GM21423 (cell line): ENCODE measurements at regions not wholly inside any gene's neighbourhood (a gene's known extent, or its start where the extent isn't known, plus 50 kb on each side); places are given as distances from the start of the nearest gene placed in this dataset.

Experiments used
- ATAC-seq: cut with Tn5 transposase; IDR thresholded peaks from one replicate; pipeline ENCODE4 v1.9.1; 2021; ENCODE audit warnings: mild to moderate bottlenecking, moderate library complexity; ENCODE audit not compliant: unreplicated experiment

- no peak for ATAC-seq
These were observed 50.5 kb downstream of the RGS12 start for GRCh38 chr4:3343358-3343757.

DNA sequence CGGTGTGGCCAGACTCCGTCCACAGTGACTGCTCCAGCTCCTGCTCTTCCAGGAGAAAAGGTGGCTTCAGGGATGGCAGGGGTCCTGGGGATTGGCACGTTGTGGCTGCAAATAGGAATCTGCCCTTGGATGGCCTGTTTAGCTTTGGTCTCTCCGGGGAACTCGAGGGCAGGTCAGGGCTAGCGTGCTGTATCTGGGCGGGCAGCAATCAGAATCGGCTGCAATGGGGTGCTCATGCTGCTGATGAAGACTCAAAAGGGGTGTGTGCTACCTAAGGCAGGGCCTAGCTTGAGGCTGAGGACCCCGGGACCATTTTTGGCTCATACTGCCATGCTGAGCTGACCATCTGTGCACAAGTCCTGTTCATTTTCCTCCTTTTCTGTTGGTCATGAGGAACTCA lies 51.3 kb downstream of the RGS12 start:
- ATAC-seq = no peak

- no peak for ATAC-seq
These were observed 51.8 kb downstream of the RGS12 start for GRCh38 chr4:3344596-3344995.

- no peak for ATAC-seq
These were observed 52.6 kb downstream of the RGS12 start for GRCh38 chr4:3345384-3345783.

DNA sequence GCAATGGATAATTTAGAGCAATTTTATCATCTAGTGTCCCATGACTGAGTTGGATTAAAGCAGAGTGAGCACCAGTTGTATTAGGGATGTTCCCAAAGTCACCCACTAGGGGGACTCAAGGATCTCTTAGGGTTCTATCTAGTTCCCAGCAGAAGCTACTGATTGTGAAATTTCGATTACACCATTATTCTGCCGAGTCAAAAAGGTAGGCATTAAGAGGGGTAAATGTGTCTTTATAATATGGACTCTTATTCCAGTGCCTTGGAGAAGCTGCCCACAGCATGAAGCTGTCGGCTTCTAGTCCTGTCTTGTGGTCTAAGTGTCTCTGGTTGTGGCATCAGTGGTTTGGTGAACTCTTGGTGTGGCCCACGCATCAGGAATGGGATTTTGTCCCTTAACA lies 53.3 kb downstream of the RGS12 start:
- no peak for ATAC-seq

DNA sequence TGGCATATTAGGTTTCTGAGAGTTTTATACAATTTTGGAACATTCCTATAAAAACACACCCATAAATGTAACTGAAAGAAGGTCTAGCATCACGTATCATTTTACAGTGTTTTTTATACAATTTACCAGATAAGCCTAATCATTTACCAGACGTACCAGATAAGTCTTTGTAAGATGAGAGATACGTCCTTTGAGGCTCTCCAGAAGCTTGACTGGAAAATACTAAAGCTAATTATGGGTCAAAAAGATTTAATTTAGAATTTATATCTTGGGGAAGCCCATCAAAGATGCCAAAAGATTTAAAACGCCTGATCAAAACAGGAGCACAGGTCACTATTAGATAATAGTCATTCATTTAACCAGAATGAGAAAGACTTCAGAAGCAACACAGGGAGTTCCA lies 55.0 kb downstream of the RGS12 start:
- ATAC-seq = no peak

DNA sequence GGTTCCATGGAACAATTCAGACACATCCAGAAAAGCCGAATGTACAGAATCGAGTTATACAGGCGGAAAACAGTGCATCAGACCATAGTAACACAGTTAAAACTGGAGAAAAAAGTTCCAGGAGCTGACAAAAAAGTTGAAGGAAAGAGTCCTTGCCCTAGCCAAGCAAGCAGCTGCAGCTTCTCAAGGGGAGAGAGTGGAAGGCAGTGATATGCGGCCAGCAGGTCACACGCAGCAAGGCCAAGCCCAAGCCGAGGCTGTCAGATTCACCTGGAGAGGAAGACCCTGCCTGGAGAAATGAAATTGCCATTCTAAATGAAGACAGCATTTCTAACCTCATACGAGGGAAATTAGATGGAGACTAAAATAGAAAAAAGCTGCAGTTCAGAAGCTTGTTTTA lies 55.8 kb downstream of the RGS12 start:
- no peak for ATAC-seq

- ATAC-seq = no peak
These were observed 56.3 kb downstream of the RGS12 start for GRCh38 chr4:3349116-3349515.

- no peak for ATAC-seq
These were observed 59.2 kb downstream of the RGS12 start for GRCh38 chr4:3351997-3352396.

DNA sequence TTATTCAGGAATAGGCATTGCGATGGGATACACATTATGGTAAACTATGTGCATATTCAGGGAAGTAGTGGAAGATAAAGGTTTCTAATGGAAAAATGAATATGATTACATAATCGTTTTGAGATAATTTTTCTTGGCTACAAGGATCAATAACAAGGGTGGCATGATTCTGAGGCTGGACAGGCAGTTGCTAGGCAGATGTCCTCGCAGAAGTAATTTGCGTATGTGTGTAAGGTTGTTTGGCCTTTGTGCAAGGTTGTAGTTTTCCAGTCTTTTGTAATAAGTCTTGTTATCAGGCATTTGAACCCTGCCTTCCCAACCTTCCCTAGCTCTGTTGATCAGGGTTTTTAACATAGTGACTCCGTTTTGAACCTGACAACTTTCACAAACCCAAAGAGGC lies 59.7 kb downstream of the RGS12 start:
- no peak for ATAC-seq

DNA sequence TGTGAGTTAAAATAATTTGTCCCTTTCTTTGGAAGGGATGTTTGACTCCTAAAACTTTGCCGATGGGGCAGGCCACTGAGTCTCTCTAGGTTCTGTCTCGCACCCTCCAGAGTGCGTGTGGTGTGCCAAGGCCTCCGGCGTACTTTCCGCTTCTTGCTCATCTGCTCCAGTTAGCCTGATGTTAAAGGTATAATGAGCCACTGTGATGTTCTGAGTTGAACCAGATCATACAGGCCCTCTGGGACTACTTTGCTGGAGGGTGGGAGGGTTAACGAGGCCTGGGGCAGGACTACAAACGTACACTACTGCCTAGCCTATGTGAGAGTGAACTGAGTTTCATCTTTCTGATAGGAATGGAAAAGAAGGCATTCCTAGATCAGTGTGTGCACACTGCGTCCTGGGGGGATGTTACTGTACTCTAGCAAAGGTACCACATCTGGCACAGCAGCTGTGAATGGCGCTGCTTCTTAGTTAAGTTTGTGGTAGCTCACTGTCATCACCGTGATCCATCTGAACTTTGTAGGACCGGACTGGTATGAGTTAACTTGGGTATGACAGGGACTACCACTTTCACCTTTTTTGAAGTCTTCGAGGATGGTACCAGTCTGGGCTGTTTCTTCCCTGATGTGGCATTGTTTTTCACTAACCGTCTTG lies 60.2 kb downstream of the RGS12 start:
- ATAC-seq = no peak

- ATAC-seq = no peak
These were observed 61.1 kb downstream of the RGS12 start for GRCh38 chr4:3353752-3354454.

GRCh38 chr4:3354455-3354811 lies 61.6 kb downstream of the RGS12 start:
- no peak for ATAC-seq

- peak; percentile 95 for ATAC-seq
These were observed 62.5 kb downstream of the RGS12 start for GRCh38 chr4:3355266-3355748.

DNA sequence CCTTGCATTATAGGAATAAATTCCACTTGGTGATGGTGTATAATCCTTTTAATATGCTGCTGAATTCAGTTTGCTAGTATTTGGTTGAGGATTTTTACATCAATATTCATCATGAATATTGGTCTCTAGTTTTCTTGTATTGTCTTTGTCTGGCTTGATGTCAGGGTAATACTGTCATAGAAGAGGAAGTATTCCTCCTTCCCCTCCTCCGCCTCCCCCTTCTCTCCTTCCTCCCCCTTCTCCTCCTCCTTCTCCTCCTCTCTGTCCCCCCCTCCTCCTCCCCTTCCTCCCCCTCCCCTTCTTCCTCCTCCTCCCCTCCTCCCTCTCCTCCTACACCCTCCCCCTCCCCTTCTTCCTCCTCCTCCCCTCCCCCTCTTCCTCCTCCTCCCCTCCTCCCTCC lies 65.8 kb downstream of the RGS12 start:
- no peak for ATAC-seq

DNA sequence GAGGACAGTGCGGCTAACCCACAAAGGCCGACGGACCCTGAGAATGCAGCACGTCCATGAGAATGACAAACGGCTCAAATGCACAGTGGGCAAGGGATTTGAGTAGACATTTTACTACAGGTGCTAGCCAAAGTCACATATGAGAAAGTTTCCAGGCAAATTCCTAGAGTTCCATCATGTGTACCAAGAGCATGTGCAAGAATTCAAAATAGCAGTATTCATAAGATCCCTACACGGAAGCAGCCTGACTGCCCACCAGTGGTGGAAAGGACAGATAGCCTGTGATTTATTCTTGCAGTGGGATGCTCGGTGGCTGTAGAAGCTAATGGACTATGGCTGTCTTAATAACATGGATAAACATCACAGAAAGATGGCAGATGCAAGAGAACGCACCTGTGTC lies 68.0 kb downstream of the RGS12 start:
- no peak for ATAC-seq

DNA sequence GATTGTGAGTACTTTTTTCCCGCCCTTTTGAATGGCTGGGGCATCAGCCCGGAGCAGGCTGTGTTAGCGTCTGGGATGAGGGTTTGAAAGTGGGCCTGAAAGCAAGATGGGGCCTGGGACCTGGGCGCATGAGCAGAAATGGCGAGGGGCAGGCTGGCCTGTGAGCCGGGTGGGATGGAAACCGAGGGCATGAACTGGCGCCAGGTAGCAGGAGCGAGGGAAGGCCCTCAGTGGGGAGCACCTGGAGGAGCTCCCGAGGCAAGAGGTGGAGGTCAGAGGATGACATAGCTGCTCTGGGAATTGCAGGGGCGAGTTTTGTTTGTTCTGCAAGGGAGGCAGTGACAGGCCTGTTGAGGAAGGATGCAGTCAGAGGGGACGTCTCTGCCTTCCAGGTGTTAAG lies 68.6 kb downstream of the RGS12 start:
- no peak for ATAC-seq

- no peak for ATAC-seq
These were observed 69.1 kb downstream of the RGS12 start for GRCh38 chr4:3361896-3362295.

DNA sequence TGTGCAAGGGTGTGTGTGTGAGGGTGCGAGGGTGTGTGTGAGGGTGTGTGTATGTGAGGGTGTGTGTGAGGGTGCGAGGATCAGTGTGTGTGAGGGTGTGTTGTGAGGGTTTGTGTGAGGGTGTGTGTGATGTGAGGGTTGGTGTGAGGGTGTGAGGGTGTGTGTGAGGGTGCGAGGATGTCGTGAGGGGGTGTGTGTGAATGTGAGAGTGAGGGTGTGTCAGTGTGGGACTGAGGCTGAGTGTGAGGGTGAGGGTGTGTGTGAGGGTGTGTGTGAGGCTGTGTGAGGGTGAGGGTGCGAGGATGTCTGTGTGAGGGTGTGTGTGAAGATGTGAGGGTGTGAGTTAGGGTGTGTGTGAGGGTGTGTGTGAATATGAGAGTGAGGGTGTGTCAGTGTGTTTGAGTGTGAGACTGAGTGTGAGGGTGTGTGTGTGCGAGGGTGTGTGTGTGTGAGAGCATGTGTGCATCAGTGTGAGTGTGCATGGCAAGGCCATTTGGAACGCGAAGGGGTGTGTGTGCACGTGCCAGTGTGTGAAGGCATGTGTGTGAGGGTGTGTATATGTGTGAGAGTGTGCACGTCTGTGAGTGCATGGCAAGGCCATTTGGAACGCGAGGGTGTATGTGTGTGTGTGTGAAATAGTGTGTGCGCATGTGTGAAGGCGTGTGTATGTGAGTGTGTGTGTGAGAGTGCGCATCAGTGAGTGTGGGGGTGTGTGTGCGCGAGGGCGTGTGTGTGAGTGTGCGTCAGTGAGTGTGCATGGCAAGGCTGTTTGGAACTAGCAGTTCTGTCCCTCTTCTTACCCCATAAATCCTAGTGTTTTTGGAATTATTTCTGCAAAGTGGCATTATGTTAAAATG lies 69.8 kb downstream of the RGS12 start:
- no peak for ATAC-seq

- ATAC-seq = no peak
These were observed 70.8 kb downstream of the RGS12 start for GRCh38 chr4:3363411-3364141.

GRCh38 chr4:3364199-3364598 lies 71.4 kb downstream of the RGS12 start:
- no peak for ATAC-seq
